ENCODE measurements at regions not wholly inside any gene's neighbourhood (a gene's known extent, or its start where the extent isn't known, plus 50 kb on each side); places are given as distances from the start of the nearest gene placed in this dataset.
A peak's percentile ranks its signal among the peaks of the same experiment; 100 is the strongest.

GRCh38 chr10:130555411-130555750, 419.2 kb downstream of the GLRX3 start:
- no peak for DNase-seq

GRCh38 chr10:130557181-130557845, 421.1 kb downstream of the GLRX3 start:
- DNase-seq = no peak

- peak in 1 of 58 donors; percentile 4 for DNase-seq
These were observed 422.8 kb downstream of the GLRX3 start for GRCh38 chr10:130558746-130559546.

- DNase-seq = no peak
These were observed 423.3 kb downstream of the GLRX3 start for GRCh38 chr10:130559547-130559880.

- DNase-seq = no peak
These were observed 423.9 kb downstream of the GLRX3 start for GRCh38 chr10:130560116-130560515.

- no peak for DNase-seq
These were observed 424.4 kb downstream of the GLRX3 start for GRCh38 chr10:130560573-130560972.

- no peak for DNase-seq
These were observed 425.5 kb downstream of the GLRX3 start for GRCh38 chr10:130561681-130562080.

- DNase-seq = no peak
These were observed 430.8 kb downstream of the GLRX3 start for GRCh38 chr10:130567011-130567410.

- no peak for DNase-seq
These were observed 431.2 kb downstream of the GLRX3 start for GRCh38 chr10:130567436-130567835.

- DNase-seq = no peak
These were observed 432.1 kb downstream of the GLRX3 start for GRCh38 chr10:130568246-130568645.

GRCh38 chr10:130570074-130570473, 433.9 kb downstream of the GLRX3 start:
- DNase-seq = no peak

- DNase-seq = no peak
These were observed 435.5 kb downstream of the GLRX3 start for GRCh38 chr10:130571674-130572073.

- no peak for DNase-seq
These were observed 437.3 kb downstream of the GLRX3 start for GRCh38 chr10:130573446-130573845.

- DNase-seq = no peak
These were observed 439.6 kb downstream of the GLRX3 start for GRCh38 chr10:130575756-130576285.

- DNase-seq = no peak
These were observed 440.2 kb downstream of the GLRX3 start for GRCh38 chr10:130576427-130576826.

- DNase-seq = no peak
These were observed 440.8 kb downstream of the GLRX3 start for GRCh38 chr10:130577039-130577438.

GRCh38 chr10:130578532-130579289, 442.5 kb downstream of the GLRX3 start:
- no peak for DNase-seq

- DNase-seq = no peak
These were observed 443.7 kb downstream of the GLRX3 start for GRCh38 chr10:130579913-130580312.

- no peak for DNase-seq
These were observed 444.8 kb downstream of the GLRX3 start for GRCh38 chr10:130580975-130581374.

- no peak for DNase-seq
These were observed 451.5 kb downstream of the GLRX3 start for GRCh38 chr10:130587718-130588117.

GRCh38 chr10:130606001-130606405, 469.8 kb downstream of the GLRX3 start:
- no peak for DNase-seq

- no peak for DNase-seq
These were observed 471.2 kb downstream of the GLRX3 start for GRCh38 chr10:130607366-130607765.
